ENCODE measurements at regions not wholly inside any gene's neighbourhood (a gene's known extent, or its start where the extent isn't known, plus 50 kb on each side); places are given as distances from the start of the nearest gene placed in this dataset.
A peak's percentile ranks its signal among the peaks of the same experiment; 100 is the strongest.

DNA sequence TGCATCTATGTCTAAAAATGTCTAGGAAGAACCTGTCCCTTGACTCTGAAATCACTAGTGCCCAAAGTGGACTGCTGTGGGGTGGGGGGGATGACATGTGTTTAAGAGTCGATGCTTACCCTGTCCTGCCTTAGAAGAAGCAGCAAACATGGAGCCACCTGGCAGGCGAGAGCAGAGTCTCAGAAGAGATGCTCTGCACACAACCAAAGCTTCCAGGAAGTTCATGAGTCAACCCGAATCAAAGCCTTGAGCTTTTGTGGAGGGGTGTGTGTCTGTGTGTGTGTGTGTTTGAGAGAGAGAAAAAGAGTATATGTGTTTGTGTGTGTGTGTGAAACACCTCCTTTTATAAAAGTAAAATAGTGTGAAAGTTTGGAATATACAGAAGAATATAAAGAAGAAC is 269.9 kb downstream of the ALDH8A1 start:
- Histone ChIP-seq H3K36me3 (ENCODE audit: control insufficient read depth, insufficient read depth, low read length) (no peaks in the 10 kb centered on the region), H3K9me3 (no peaks in the 10 kb centered on the region), H3K27me3 (replicated peaks; ENCODE audit: control insufficient read depth, insufficient read depth, low read length) (no peaks in the 10 kb centered on the region), H3K4me3 (ENCODE audit: low read depth, low read length) (no peak overlapping the region), H3K4me1 (peaks cover 38% of the 10 kb centered on the region)
- Mint-ChIP-seq H3K27ac (ENCODE audit: unreplicated experiment) (no peak overlapping the region), H3K4me1 (ENCODE audit: low read depth, unreplicated experiment) (peaks cover 29% of the 10 kb centered on the region), H3K27me3 (ENCODE audit: insufficient read depth, unreplicated experiment) (no peaks in the 10 kb centered on the region), H3K36me3 (ENCODE audit: insufficient read depth, unreplicated experiment) (no peaks in the 10 kb centered on the region), H3K4me3 (ENCODE audit: unreplicated experiment) (no peak overlapping the region), H3K9me3 (ENCODE audit: unreplicated experiment) (no peaks in the 10 kb centered on the region)
- CTCF ChIA-PET = no interaction called here
- POLR2A ChIA-PET = no interaction called here
- TF ChIP-seq, protein P1, sequence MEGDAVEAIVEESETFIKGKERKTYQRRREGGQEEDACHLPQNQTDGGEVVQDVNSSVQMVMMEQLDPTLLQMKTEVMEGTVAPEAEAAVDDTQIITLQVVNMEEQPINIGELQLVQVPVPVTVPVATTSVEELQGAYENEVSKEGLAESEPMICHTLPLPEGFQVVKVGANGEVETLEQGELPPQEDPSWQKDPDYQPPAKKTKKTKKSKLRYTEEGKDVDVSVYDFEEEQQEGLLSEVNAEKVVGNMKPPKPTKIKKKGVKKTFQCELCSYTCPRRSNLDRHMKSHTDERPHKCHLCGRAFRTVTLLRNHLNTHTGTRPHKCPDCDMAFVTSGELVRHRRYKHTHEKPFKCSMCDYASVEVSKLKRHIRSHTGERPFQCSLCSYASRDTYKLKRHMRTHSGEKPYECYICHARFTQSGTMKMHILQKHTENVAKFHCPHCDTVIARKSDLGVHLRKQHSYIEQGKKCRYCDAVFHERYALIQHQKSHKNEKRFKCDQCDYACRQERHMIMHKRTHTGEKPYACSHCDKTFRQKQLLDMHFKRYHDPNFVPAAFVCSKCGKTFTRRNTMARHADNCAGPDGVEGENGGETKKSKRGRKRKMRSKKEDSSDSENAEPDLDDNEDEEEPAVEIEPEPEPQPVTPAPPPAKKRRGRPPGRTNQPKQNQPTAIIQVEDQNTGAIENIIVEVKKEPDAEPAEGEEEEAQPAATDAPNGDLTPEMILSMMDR (IDR thresholded peaks at IDR 0.05; ENCODE audit: insufficient read depth in 1 of 2, low read depth in 1 of 2, low read length in 1 of 2, severe bottlenecking in 1 of 2, unreplicated experiment in 1 of 2) = no peak
- intact Hi-C loops (cut with micrococcal nuclease; ENCODE audit: unreplicated experiment) = no loop called here
- BruUV-seq (replicated peaks) = no TSS peak
- DNase-seq = no peak

- TF ChIP-seq, protein P1 (IDR thresholded peaks at IDR 0.05; ENCODE audit: insufficient read depth in 1 of 2, low read depth in 1 of 2, low read length in 1 of 2, severe bottlenecking in 1 of 2, unreplicated experiment in 1 of 2) = no peak
- Histone ChIP-seq H3K9me3 (no peaks in the 10 kb centered on the region), H3K27me3 (replicated peaks; ENCODE audit: control insufficient read depth, insufficient read depth, low read length) (no peaks in the 10 kb centered on the region), H3K36me3 (ENCODE audit: control insufficient read depth, insufficient read depth, low read length) (no peaks in the 10 kb centered on the region), H3K4me3 (ENCODE audit: low read depth, low read length) (no peak overlapping the region), H3K4me1 (peaks cover 48% of the 10 kb centered on the region)
- Mint-ChIP-seq H3K4me3 (ENCODE audit: unreplicated experiment) (peak overlapping the region; percentile 54), H3K9me3 (ENCODE audit: unreplicated experiment) (no peaks in the 10 kb centered on the region), H3K27me3 (ENCODE audit: insufficient read depth, unreplicated experiment) (no peaks in the 10 kb centered on the region), H3K4me1 (ENCODE audit: low read depth, unreplicated experiment) (peaks cover 40% of the 10 kb centered on the region), H3K27ac (ENCODE audit: unreplicated experiment) (peak overlapping the region; percentile 90), H3K36me3 (ENCODE audit: insufficient read depth, unreplicated experiment) (no peaks in the 10 kb centered on the region)
- POLR2A ChIA-PET = no interaction called here
- peak; percentile 27 to 48 for DNase-seq
- CTCF ChIA-PET = no interaction called here
- BruUV-seq (replicated peaks) = no TSS peak
- intact Hi-C loops (cut with micrococcal nuclease; ENCODE audit: unreplicated experiment) = loop anchor here (1.0 kb wide), 1 partner anchor 29 kb away; no protein-coding TSS in a partner anchor
Measured at GRCh38 chr6:134678436-134678889, 271.4 kb downstream of the ALDH8A1 start.

DNA sequence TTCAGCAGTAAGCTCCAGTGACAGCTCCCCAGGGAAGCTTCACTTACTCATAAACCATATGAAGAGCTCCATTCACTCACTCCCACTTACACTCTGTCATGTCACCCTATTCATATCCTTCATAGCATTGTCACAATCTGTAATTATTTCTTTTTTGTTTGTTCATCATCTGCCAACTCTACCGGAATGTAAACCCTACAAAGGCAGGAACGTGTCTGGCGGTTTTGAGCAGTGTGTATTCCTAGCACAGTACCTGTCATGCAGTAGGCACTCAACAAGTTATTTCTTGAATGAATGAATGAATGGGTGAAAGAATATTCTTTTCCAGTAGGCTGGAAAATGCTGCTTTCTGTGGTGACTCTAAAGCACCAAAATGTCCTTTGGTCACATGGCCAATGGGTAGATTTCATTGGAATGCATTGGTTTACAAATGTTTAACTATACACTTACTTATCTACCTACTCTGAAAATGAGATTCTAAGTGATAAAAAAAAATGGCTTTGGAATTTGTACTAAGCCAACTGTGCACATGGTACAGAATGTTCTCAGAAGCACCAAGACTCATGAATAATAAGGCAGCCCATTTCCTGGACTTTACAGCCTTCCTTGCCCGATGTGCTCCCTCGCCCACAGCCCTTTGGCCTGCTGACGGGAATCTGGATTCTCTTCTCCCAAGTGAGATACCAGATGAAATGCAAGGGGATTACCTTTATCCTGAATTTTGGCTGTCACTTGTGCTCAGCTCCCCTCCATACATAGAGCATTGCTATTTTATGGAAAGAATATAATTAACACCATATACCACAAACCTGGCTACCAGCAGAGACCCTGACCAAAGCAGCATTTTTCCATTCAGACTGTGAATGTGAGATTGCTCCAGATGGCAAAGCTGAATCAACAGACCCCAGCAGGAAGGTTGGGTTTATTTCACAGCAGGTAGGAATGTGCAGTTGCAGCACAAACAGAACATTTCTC is 273.3 kb downstream of the ALDH8A1 start:
- no TSS peak for BruUV-seq (replicated peaks)
- peak overlapping the region; percentile 80 for H3K27ac Mint-ChIP-seq (ENCODE audit: unreplicated experiment)
- TF ChIP-seq, protein P1 (IDR thresholded peaks at IDR 0.05; ENCODE audit: insufficient read depth in 1 of 2, low read depth in 1 of 2, low read length in 1 of 2, severe bottlenecking in 1 of 2, unreplicated experiment in 1 of 2) = peak in 1 of 2 experiments; percentile 20
- POLR2A ChIA-PET = no interaction called here
- Histone ChIP-seq H3K9me3 (no peaks in the 10 kb centered on the region), H3K27me3 (replicated peaks; ENCODE audit: control insufficient read depth, insufficient read depth, low read length) (no peaks in the 10 kb centered on the region), H3K36me3 (ENCODE audit: control insufficient read depth, insufficient read depth, low read length) (no peaks in the 10 kb centered on the region), H3K4me1 (peaks cover 62% of the 10 kb centered on the region), H3K4me3 (ENCODE audit: low read depth, low read length) (no peak overlapping the region)
- H3K4me3 Mint-ChIP-seq (ENCODE audit: unreplicated experiment) = peak overlapping the region; percentile 45
- peaks cover 52% of the 10 kb centered on the region for H3K4me1 Mint-ChIP-seq (ENCODE audit: low read depth, unreplicated experiment)
- intact Hi-C loops (cut with micrococcal nuclease; ENCODE audit: unreplicated experiment) = no loop called here
- peak; percentile 21 to 59 for DNase-seq
- CTCF ChIA-PET = no interaction called here
- H3K36me3 Mint-ChIP-seq (ENCODE audit: insufficient read depth, unreplicated experiment) = peaks cover 7% of the 10 kb centered on the region
- no peaks in the 10 kb centered on the region for H3K27me3 Mint-ChIP-seq (ENCODE audit: insufficient read depth, unreplicated experiment)
- peaks cover 8% of the 10 kb centered on the region for H3K9me3 Mint-ChIP-seq (ENCODE audit: unreplicated experiment)

Data from Caco-2 (cell line).